SK-N-MC (cell line): ENCODE measurements at regions not wholly inside any gene's neighbourhood (a gene's known extent, or its start where the extent isn't known, plus 50 kb on each side); places are given as distances from the start of the nearest gene placed in this dataset.

Experiments used
- EZH2 ChIP-seq: fragments of 200-600 bp; sonication (generic); IDR thresholded peaks from one replicate; pipeline ENCODE4 v1.6.1; 2017; ENCODE audit warnings: antibody characterized with exemption
- FOXP2 ChIP-seq: optimal IDR thresholded peaks from 2 replicates; pipeline ENCODE3; 2011; ENCODE audit warnings: mild to moderate bottlenecking, moderate library complexity; ENCODE audit not compliant: insufficient read depth; ENCODE audit errors: extremely low read length, control extremely low read depth
- POLR2AphosphoS5 ChIP-seq: IDR thresholded peaks from 2 replicates; pipeline ENCODE4 v1.6.1; 2012; ENCODE audit warnings: mild to moderate bottlenecking, low read depth, low read length, borderline replicate concordance

DNA sequence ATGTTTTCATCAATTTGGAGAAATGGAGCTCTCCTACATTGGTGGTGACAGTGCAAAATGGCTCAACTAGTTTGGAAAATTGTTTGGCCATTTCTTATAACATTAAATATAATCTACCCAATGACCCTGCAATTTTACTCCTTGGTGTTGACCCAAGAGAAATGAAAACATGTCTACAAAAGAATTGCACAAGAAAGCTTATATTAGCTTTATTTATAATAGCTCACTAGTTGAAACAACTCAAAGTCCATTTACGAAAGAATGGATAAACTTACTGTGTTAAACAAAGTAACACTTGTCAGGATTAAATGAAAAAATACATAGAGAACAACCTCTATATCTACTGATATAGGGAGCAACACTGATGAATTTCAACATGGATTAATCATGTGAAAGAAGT lies 539.9 kb downstream of the DNAJB9 start:
- TF ChIP-seq POLR2AphosphoS5 = no peak
- no peak for TF ChIP-seq EZH2
- TF ChIP-seq FOXP2 = no peak
